ENCODE measurements at regions not wholly inside any gene's neighbourhood (a gene's known extent, or its start where the extent isn't known, plus 50 kb on each side); places are given as distances from the start of the nearest gene placed in this dataset.

- no peak for TF ChIP-seq POLR2A (IDR thresholded peaks at IDR 0.05; ENCODE audit: low read depth, low read length)
- no peak for TF ChIP-seq POLR2AphosphoS5 (IDR thresholded peaks at IDR 0.05; ENCODE audit: low read depth, low read length)
Measured at GRCh38 chr13:90015565-90016507, 1331.7 kb upstream of the MIR17HG start.

All from GM12892 (cell line).